ENCODE measurements at regions not wholly inside any gene's neighbourhood (a gene's known extent, or its start where the extent isn't known, plus 50 kb on each side); places are given as distances from the start of the nearest gene placed in this dataset.

DNA sequence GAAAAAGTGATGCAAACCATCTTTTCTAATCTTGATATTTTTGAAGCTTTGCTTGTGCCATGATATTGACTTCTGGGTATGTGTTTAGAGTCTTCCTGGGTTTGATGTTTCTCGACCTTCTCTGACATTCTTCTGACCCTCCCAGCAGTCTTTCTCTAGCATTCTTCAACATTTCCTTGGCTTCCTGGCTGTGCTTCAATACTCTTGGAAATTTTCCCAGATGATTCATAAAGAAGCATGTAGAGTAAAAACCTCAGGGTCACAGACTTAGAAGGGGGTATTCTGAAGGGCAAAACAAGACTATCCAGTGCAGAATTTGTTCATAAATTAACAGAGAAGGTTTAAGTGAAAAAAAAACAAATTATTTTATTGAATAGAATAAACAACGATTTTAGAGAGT lies 946.3 kb upstream of the PCDH9 start:
- no peak for TF ChIP-seq POLR2A (IDR thresholded peaks at IDR 0.05; ENCODE audit: low read depth, low read length)
- TF ChIP-seq POLR2AphosphoS5 (IDR thresholded peaks at IDR 0.05; ENCODE audit: low read depth, low read length): no peak
- TF ChIP-seq SPI1 (IDR thresholded peaks at IDR 0.05; ENCODE audit: low read depth, low read length): no peak
